HEK293 (cell line): ENCODE measurements at regions not wholly inside any gene's neighbourhood (a gene's known extent, or its start where the extent isn't known, plus 50 kb on each side); places are given as distances from the start of the nearest gene placed in this dataset.

Experiments
- CTCF ChIA-PET: fragments of 350-600 bp; formaldehyde crosslinking; extraction: SDS; loops from one replicate; lab custom pipeline; 2021; ENCODE audit warnings: antibody characterized with exemption; lab: Yijun Ruan, JAX
- POLR2A ChIA-PET: fragments of 300-600 bp; formaldehyde crosslinking; extraction: SDS; loops from one replicate; lab custom pipeline; 2020; ENCODE audit warnings: antibody characterized with exemption, inconsistent platforms; lab: Yijun Ruan, JAX
- H3K27ac ChIP-seq: fragments of 200-500 bp; sonication (Bioruptor generic); 2 replicates; pipeline ENCODE4 v1.5.1; 2014; ENCODE audit warnings: low read depth, low read length, control low read depth, inconsistent platforms; ENCODE audit errors: extremely low read depth
- H3K36me3 ChIP-seq, 2 experiments: fragments of 200-500 bp in 1 of 2; sonication (Bioruptor generic) in 1 of 2; 1 replicate in 1 of 2; 2 replicates in 1 of 2; pipeline ENCODE4 v1.5.1; 2014 to 2017; ENCODE audit warnings: inconsistent platforms in 2 of 2, low read length in 2 of 2; ENCODE audit not compliant: control insufficient read depth in 2 of 2, insufficient read depth in 1 of 2
- H3K4me1 ChIP-seq: fragments of 200-500 bp; sonication (Bioruptor generic); 2 replicates; pipeline ENCODE4 v1.5.1; 2014; ENCODE audit warnings: mild to moderate bottlenecking, low read length, inconsistent platforms; ENCODE audit not compliant: control insufficient read depth, insufficient read depth
- H3K4me3 ChIP-seq: 2 replicates; pipeline ENCODE4 v1.5.1; 2011; ENCODE audit warnings: low read depth, mild to moderate bottlenecking, control low read depth, low read length, moderate library complexity
- H3K9me3 ChIP-seq: fragments of 200-500 bp; sonication (Bioruptor generic); 2 replicates; pipeline ENCODE4 v1.5.1; 2014; ENCODE audit warnings: low read depth, low read length, inconsistent platforms; ENCODE audit not compliant: control insufficient read depth, insufficient read depth
- GLI2 ChIP-seq: fragments of 450-650 bp; formaldehyde crosslinking; IDR thresholded peaks from 2 replicates; pipeline ENCODE4; 2017; ENCODE audit warnings: missing biosample characterization, missing genetic modification characterization, low read depth, borderline replicate concordance
- HIC1 ChIP-seq: fragments of 450-650 bp; formaldehyde crosslinking; IDR thresholded peaks from 2 replicates; pipeline ENCODE4 v1.5.1; 2016; ENCODE audit warnings: missing biosample characterization, missing genetic modification characterization
- ZBTB1 ChIP-seq: fragments of 450-650 bp; formaldehyde crosslinking; IDR thresholded peaks from 2 replicates; pipeline ENCODE4 v1.5.1; 2016; ENCODE audit warnings: missing biosample characterization, missing genetic modification characterization
- ZNF148 ChIP-seq: fragments of 450-650 bp; formaldehyde crosslinking; IDR thresholded peaks from 2 replicates; pipeline ENCODE4 v1.5.0; 2017; ENCODE audit warnings: missing biosample characterization, missing genetic modification characterization, borderline replicate concordance
- ZNF184 ChIP-seq: fragments of 450-650 bp; IDR thresholded peaks from 2 replicates; pipeline ENCODE4 v1.5.1; 2018; ENCODE audit warnings: missing biosample characterization, mild to moderate bottlenecking, missing genetic modification characterization
- ZNF239 ChIP-seq: fragments of 450-650 bp; formaldehyde crosslinking; IDR thresholded peaks from 2 replicates; pipeline ENCODE4 v1.5.1; 2016; ENCODE audit warnings: missing biosample characterization, missing genetic modification characterization
- ZNF311 ChIP-seq: fragments of 450-650 bp; formaldehyde crosslinking; IDR thresholded peaks from 2 replicates; pipeline ENCODE4 v1.5.1; 2017; ENCODE audit warnings: missing biosample characterization, missing genetic modification characterization, borderline replicate concordance
- ZNF341 ChIP-seq: fragments of 450-650 bp; formaldehyde crosslinking; IDR thresholded peaks from 2 replicates; pipeline ENCODE4; 2016; ENCODE audit warnings: low read depth, missing biosample characterization, missing genetic modification characterization
- ZNF354C ChIP-seq: fragments of 450-650 bp; formaldehyde crosslinking; IDR thresholded peaks from 2 replicates; pipeline ENCODE4 v1.5.1; 2016; ENCODE audit warnings: missing biosample characterization, missing genetic modification characterization, low read depth, borderline replicate concordance
- ZNF398 ChIP-seq: fragments of 450-650 bp; formaldehyde crosslinking; IDR thresholded peaks from 2 replicates; pipeline ENCODE4 v1.5.1; 2017; ENCODE audit warnings: missing biosample characterization, missing genetic modification characterization
- ZNF416 ChIP-seq: fragments of 450-650 bp; formaldehyde crosslinking; IDR thresholded peaks from 2 replicates; pipeline ENCODE4 v1.5.1; 2016; ENCODE audit warnings: missing biosample characterization, missing genetic modification characterization
- ZNF423 ChIP-seq: fragments of 450-650 bp; formaldehyde crosslinking; IDR thresholded peaks from 2 replicates; pipeline ENCODE4 v1.5.1; 2016; ENCODE audit warnings: missing biosample characterization, missing genetic modification characterization
- ZNF473 ChIP-seq: fragments of 450-650 bp; formaldehyde crosslinking; IDR thresholded peaks from 2 replicates; pipeline ENCODE4 v1.5.1; 2017; ENCODE audit warnings: missing biosample characterization, missing genetic modification characterization
- ZNF518A ChIP-seq: fragments of 450-650 bp; formaldehyde crosslinking; conservative IDR thresholded peaks from 2 replicates; pipeline ENCODE4 v1.5.1; 2016; ENCODE audit warnings: low read depth, missing biosample characterization, missing genetic modification characterization
- ZNF776 ChIP-seq: fragments of 450-650 bp; formaldehyde crosslinking; IDR thresholded peaks from 2 replicates; pipeline ENCODE4 v1.5.0; 2017; ENCODE audit warnings: missing biosample characterization, missing genetic modification characterization, borderline replicate concordance

- TF ChIP-seq ZNF354C (tag by site-specific recombination) (no peak), GLI2 (tag by site-specific recombination) (no peak), ZNF473 (tag by site-specific recombination) (no peak), ZNF416 (tag by site-specific recombination) (no peak), ZNF398 (tag by site-specific recombination) (no peak), ZNF518A (tag by site-specific recombination) (no peak), ZNF184 (tag by site-specific recombination) (no peak)
These were observed 172.9 kb upstream of the SASH1 start (continued) for GRCh38 chr6:148169706-148170105.

GRCh38 chr6:148170286-148170685, 172.4 kb upstream of the SASH1 start:
- TF ChIP-seq ZNF776 (tag by site-specific recombination) (no peak), ZNF239 (tag by site-specific recombination) (no peak), ZBTB1 (tag by site-specific recombination) (no peak), ZNF311 (tag by site-specific recombination) (no peak), ZNF148 (tag by site-specific recombination) (no peak), ZNF423 (tag by site-specific recombination) (no peak), ZNF341 (tag by site-specific recombination) (no peak), HIC1 (no peak)
- Histone ChIP-seq H3K36me3 (no peaks in the 10 kb centered on the region), H3K4me3 (no peak overlapping the region), H3K4me1 (no peaks in the 10 kb centered on the region), H3K9me3 (no peaks in the 10 kb centered on the region), H3K27ac (no peak overlapping the region)
- CTCF ChIA-PET = interaction anchor here (1.0 kb wide), 1 partner anchor 10 kb away, joined by 4 read pairs; no protein-coding TSS in a partner anchor
- POLR2A ChIA-PET = no interaction called here
